ENCODE measurements at regions not wholly inside any gene's neighbourhood (a gene's known extent, or its start where the extent isn't known, plus 50 kb on each side); places are given as distances from the start of the nearest gene placed in this dataset.

GRCh38 chr10:10871352-10871751 is 146.3 kb upstream of the CELF2 start:
- no peaks in the 10 kb centered on the region for H3K79me2 ChIP-seq (ENCODE audit: control insufficient read depth, insufficient read depth, low read length)
- H3K36me3 ChIP-seq (ENCODE audit: control insufficient read depth in 2 of 2, extremely low read depth in 1 of 2, insufficient read depth in 2 of 2, low read length in 2 of 2): no peaks in the 10 kb centered on the region
- H3K9me3 ChIP-seq (replicated peaks; ENCODE audit: control insufficient read depth, insufficient read depth, low read length): no peaks in the 10 kb centered on the region
- peak overlapping the region; percentile 15 for H2AFZ ChIP-seq (ENCODE audit: low read depth, low read length)
- no peaks in the 10 kb centered on the region for H3K9me1 ChIP-seq (replicated peaks; ENCODE audit: control insufficient read depth, extremely low read depth, insufficient read depth, low read length)
- ChIA-PET CTCF (interaction anchor here (0.8 to 1.9 kb wide), 8 partner anchors 20 to 1528 kb away, joined by 3 to 16 read pairs (median 6); no protein-coding TSS in a partner anchor), POLR2A (interaction anchor here (1.2 to 1.6 kb wide), 2 partner anchors 79 to 147 kb away, joined by 5 to 6 read pairs; partner anchors contain the start of gene CELF2)
- no peak for TF ChIP-seq GATA2 (IDR thresholded peaks at IDR 0.05; ENCODE audit: insufficient read depth, insufficient read length, low read depth, low read length)
- BruUV-seq (replicated peaks): no TSS peak
- no peaks in the 10 kb centered on the region for H4K20me1 ChIP-seq (replicated peaks; ENCODE audit: control insufficient read depth, extremely low read depth, insufficient read depth, low read length)
- no peak overlapping the region for H3K4me3 ChIP-seq (replicated peaks in 1 of 3; ENCODE audit: insufficient read depth in 1 of 3, low read depth in 1 of 3, low read length in 3 of 3)
- dilution Hi-C loops (cut with MboI; ENCODE audit: extremely low pct_ligation_motif_present, low sequenced_read_pairs) (no loop called here), intact Hi-C loops (cut with micrococcal nuclease) (no loop called here)
- peaks cover 35% of the 10 kb centered on the region for H3K4me1 ChIP-seq (ENCODE audit: control insufficient read depth, extremely low read depth, insufficient read depth, low read length)
- FAIRE-seq (no peak), DNase-seq (ENCODE audit: low read depth, low spot score) (no peak)
- H3K27me3 ChIP-seq (ENCODE audit: control insufficient read depth in 2 of 2, insufficient read depth in 2 of 2, low read length in 2 of 2): no peaks in the 10 kb centered on the region
- peak overlapping the region; percentile 99 for H3K27ac ChIP-seq (ENCODE audit: insufficient read depth, low read depth, low read length)
- peak overlapping the region; percentile 82 for H3K9ac ChIP-seq (replicated peaks; ENCODE audit: extremely low read depth, insufficient read depth, low read length)
- peak overlapping the region; percentile 63 for H3K4me2 ChIP-seq (ENCODE audit: insufficient read depth, low read length)

GRCh38 chr10:10872035-10872673 is 145.5 kb upstream of the CELF2 start:
- CTCF ChIA-PET: interaction anchor here (0.7 to 1.9 kb wide), 10 partner anchors 19 to 1529 kb away, joined by 3 to 16 read pairs (median 4); no protein-coding TSS in a partner anchor

More at GRCh38 chr10:10872035-10872673, 145.5 kb upstream of the CELF2 start:
- Histone ChIP-seq H4K20me1 (replicated peaks; ENCODE audit: control insufficient read depth, extremely low read depth, insufficient read depth, low read length) (no peaks in the 10 kb centered on the region), H3K27ac (ENCODE audit: insufficient read depth, low read depth, low read length) (peak overlapping the region; percentile 99), H3K4me3 (replicated peaks in 1 of 3; ENCODE audit: insufficient read depth in 1 of 3, low read depth in 1 of 3, low read length in 3 of 3) (peak overlapping the region in 1 of 3 experiments; percentile 25), H3K4me2 (ENCODE audit: insufficient read depth, low read length) (peak overlapping the region; percentile 84), H3K9ac (replicated peaks; ENCODE audit: extremely low read depth, insufficient read depth, low read length) (peak overlapping the region; percentile 96), H3K9me3 (replicated peaks; ENCODE audit: control insufficient read depth, insufficient read depth, low read length) (no peaks in the 10 kb centered on the region), H3K36me3 (ENCODE audit: control insufficient read depth in 2 of 2, extremely low read depth in 1 of 2, insufficient read depth in 2 of 2, low read length in 2 of 2) (no peaks in the 10 kb centered on the region), H3K27me3 (ENCODE audit: control insufficient read depth in 2 of 2, insufficient read depth in 2 of 2, low read length in 2 of 2) (no peaks in the 10 kb centered on the region), H3K4me1 (ENCODE audit: control insufficient read depth, extremely low read depth, insufficient read depth, low read length) (peaks cover 35% of the 10 kb centered on the region), H3K79me2 (ENCODE audit: control insufficient read depth, insufficient read depth, low read length) (no peaks in the 10 kb centered on the region), H2AFZ (ENCODE audit: low read depth, low read length) (peak overlapping the region; percentile 67), H3K9me1 (replicated peaks; ENCODE audit: control insufficient read depth, extremely low read depth, insufficient read depth, low read length) (no peaks in the 10 kb centered on the region)
- intact Hi-C loops (cut with micrococcal nuclease) (loop anchor here (1.0 kb wide), 9 partner anchors 42 to 398 kb away; partner anchors contain the start of gene CELF2), dilution Hi-C loops (cut with MboI; ENCODE audit: extremely low pct_ligation_motif_present, low sequenced_read_pairs) (no loop called here)
- DNase-seq (ENCODE audit: low read depth, low spot score) (peak; percentile 99), FAIRE-seq (peak; percentile 85)
- TF ChIP-seq POLR2A (IDR thresholded peaks at IDR 0.05; ENCODE audit: low read depth, low read length) (no peak), JUN (IDR thresholded peaks at IDR 0.05; ENCODE audit: borderline replicate concordance, insufficient read depth, insufficient read length, low read depth) (peak; percentile 99), POLR2AphosphoS5 (IDR thresholded peaks at IDR 0.05; ENCODE audit: insufficient read depth, low read depth, low read length) (peak; percentile 75), MAX (IDR thresholded peaks at IDR 0.05; ENCODE audit: insufficient read depth, insufficient read length) (peak; percentile 17), GATA2 (IDR thresholded peaks at IDR 0.05; ENCODE audit: insufficient read depth, insufficient read length, low read depth, low read length) (peak; percentile 41), FOS (IDR thresholded peaks at IDR 0.05; ENCODE audit: borderline replicate concordance, insufficient read depth, low read length) (peak; percentile 77)
- no TSS peak for BruUV-seq (replicated peaks)
- POLR2A ChIA-PET: interaction anchor here (1.2 to 1.6 kb wide), 2 partner anchors 80 to 146 kb away, joined by 5 to 6 read pairs; partner anchors contain the start of gene CELF2

Data from endothelial cell of umbilical vein (primary cell).